Activated CD4-positive, CD25-positive, alpha-beta regulatory T cell treated with anti-CD3 and anti-CD28 coated beads, Interleukin-2, amount 50 U/mL, for 16 hours (primary cell): ENCODE measurements at regions not wholly inside any gene's neighbourhood (a gene's known extent, or its start where the extent isn't known, plus 50 kb on each side); places are given as distances from the start of the nearest gene placed in this dataset.

Experiments used
- DNase-seq: peaks from one replicate; pipeline ENCODE4 v3.0.0-alpha.2; 2020; ENCODE audit warnings: low read depth, low spot score

DNA sequence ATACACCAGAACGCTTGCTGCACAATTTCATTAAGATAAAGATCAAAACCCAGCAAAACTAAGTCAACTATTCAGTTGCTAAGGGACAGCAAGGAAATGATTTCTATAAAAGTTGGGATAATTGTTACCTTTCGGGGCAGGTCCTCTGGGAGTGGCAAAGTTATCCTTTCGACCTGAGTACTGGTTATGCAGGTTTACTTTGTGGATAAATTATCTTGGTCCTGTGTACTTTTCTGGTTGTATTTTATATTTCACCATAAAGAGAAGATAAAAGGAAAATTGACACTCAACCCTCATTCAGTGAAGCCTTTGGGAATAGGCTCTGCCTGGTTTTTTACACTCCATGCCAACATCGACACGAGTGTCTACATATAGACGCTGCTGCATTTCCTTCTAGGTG is 146.5 kb downstream of the SYK start:
- DNase-seq = no peak

DNA sequence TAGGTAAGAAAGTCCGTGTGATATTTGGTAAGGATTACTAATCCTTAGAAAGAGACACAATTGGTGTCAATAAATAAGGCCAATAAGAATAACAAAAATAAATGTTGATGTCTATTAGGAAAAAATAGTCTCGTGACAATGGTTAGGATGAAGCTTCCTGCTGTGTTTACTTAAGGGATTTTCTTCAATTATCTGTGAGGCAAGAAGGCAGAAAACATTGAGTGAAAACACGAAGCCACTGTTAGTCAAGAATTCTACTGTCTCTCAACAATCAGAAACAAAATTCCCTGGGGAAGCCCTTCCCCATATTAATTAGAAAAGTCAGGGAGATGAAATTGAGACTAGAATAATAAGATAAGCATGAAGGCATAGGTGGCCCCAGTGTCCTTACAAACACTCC is 149.0 kb downstream of the SYK start:
- DNase-seq = no peak

DNA sequence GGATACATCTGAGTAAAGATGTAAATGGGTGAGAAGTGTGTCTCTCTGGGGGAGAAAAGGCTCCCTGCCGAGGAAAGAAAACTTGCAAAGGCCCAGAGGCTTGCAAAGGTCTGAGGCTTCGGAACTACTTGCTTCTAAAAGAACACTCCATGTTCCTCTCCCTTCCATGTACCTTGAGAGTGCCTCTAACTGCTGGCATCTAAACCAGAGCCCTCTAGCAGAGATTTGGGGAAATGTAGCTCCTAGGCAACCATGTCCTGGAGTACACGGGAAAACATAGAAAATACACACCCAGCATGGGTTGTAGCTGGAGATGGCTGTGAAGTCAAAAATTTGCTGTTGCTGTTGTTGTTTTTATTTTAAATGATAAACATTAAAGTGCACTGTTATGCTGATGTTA is 151.6 kb downstream of the SYK start:
- DNase-seq = no peak

DNA sequence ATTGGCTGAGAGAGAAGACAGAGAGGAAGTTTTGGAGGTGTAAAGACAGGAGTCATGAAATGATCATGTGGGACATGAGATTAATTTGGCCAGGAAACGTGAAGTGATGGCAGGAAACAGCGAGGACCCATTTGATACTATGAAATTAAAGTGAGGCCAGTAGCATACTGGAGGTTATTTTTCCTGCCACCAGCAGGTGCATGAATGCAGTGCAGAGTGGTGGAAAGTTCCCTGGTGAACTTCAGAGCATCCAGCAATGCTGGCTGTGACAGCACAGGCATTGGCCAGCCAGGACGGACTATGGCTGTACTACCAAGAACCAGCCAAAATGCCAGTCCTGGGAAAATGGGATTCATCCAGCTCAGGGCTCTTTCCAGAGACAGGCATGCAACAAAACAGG is 152.2 kb downstream of the SYK start:
- DNase-seq = no peak

DNA sequence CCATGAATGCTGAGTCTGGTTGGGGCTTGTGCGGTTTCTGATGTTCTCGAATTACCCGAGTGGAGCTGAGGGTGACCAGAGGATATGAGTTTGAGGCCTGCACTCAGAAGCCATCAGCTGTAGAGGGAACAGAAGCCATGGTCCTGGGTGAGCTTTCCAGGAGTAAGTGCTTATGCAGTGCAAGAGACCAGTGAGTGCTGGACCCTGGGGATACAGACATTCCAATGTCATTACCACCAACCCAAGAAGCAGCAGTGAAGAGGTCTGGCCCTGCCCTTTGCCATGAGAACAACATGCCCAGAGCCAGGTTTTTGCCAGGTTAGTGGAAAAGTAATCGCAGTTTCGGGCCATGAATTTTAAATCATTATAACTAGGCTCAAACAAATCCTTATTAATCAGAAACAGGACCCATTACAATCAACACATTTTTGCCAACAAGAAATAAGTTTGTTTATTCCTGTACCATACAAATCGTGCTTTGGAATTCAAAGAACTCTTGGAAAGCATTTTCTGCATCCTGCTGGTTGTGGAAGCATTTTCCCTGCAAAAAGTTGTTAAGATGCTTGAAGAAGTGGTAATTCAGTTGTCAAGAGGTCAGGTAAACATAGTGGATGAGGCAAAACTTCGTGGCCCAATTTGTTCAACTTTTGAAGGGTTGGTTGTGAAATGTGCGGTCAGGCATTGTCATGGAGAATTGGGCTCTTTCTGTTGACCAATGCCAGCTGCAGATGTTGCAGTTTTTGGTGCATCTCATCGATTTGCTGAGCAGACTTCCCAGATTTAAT is 154.6 kb downstream of the SYK start:
- no peak for DNase-seq

DNA sequence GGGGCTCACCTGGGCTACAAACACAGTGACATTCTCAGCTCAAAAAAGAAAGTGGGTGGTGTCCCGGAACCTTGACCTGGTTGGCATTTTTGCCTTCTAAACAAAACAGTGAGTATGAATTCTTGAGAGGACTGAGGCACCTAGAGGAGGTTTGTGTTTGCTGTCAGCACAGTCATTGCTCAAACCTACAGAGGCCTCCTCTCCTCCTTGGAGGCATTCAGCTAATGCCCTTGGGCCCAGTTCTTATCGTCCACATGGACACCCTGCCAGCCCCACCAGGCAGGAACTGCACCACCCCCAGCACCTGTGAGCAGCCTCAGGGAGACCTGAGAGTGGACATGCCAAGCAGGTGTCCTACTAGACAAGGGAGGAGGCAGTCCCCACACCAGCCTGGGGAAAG is 156.7 kb downstream of the SYK start:
- no peak for DNase-seq

DNA sequence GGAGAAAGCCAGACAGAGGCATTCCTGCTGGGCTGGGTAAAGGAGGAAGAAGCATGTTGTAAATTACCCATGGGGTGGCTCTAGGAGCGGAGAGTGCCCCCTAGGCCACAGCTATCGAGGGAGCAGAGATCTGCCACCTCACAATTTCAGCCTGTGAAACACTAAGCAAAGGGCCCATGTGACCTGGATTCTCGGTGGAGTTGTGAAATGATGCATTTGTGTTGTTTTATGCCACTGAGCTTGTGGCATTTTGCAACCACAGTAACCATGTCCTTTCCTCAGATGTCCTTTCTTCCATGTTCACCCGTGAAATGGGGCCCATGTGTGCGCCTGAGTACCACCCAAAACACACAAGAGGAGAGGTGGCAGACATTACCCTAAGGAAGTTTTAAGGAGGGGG is 159.3 kb downstream of the SYK start:
- no peak for DNase-seq

DNA sequence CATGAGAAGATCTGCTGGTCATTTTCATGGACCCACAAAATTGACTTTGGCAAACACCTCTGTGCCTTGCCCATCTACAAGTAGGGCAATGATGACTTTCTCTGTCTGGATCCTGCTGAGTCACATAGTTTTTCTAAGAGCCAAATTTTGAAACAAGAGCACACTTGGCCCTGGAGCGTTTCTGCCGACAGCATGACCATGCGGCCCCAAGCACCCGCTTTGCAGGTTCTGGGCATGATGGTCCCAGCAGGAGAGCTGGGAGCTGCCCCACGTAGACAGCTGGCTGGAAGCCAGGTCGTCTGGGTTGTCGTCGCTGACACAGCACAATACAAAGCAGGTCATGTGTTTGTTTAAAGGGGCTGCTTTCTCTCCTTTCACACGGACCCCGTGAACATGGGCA is 159.8 kb downstream of the SYK start:
- DNase-seq = no peak

DNA sequence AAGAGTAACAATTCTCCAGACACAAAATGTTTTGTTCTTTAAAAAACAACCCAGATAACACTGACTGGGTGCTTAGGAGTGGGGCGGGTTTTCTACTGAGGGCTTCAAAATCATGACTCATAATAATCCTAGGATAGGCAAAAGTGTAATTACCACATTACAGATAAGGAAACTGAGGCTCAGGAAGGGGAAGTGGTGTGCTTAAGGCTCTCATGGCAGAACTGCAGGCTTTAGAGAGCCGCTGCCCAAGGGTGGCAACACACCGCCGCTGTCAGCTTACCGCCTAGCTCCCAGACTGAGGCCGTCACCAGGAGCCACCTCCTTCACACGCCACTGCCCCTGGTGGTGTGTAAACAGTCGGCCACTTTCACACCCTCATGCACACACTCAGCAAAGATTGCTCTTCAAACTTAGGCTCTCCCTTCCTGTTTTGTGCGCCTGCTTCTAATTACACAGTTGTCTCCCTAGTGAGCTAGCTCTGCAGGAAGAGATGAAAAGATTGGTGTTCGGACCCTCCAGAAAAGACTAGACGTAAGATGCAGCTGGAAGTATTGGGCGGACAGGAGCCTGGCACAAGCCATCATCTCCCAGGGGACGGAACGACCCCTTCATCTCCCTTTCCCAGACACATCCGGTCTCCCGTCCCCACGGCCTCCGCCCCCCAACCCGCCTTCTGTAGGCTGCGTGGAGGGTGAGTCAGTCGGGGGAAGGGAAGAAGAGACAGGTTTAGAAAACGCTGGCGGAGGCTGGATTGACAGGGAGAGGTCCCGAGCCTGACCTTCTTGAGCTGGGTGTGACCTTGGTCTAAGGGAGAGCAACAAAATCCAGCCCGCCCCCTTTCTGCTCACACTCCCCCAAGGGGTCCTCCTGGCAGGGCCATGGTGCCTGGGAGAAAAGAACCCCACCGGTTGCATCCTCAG is 162.7 kb downstream of the SYK start:
- no peak for DNase-seq

DNA sequence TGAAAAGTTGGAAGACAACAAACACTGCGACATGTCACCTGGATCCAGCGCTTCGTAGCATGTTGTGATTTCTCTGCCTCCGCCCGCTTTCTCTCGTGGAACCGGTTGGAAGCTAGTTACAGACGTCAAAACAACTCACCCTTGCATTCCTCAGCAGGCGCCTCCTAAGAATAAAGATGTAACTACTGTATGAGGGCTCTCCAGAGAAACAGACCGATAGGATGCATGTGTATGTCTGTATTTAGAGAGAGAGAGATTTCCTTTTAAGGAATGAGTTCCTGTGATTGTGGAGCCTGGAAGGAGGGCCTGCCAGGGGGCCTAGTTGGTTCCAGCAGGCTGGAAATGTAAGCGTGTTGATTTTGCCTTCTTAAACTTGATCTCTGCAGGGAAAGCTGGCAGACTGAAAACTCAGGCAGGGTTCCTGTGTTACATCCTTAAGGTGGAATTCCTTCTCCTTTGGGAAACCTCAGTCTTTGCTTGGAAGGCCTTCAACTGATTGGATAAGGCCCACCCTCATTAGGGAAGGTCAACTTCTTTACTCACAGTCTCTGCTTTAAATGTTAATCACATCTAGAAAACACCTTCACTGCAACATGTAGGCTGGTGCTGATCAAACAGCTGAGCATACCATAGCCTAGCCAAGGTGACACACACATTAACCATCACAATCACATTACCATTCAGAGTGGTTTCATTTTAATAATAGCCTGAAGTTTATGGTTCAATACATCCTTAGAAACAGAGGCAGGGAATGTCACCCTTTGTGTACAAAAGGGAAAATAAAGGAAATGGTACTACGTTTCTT is 163.8 kb downstream of the SYK start:
- no peak for DNase-seq

DNA sequence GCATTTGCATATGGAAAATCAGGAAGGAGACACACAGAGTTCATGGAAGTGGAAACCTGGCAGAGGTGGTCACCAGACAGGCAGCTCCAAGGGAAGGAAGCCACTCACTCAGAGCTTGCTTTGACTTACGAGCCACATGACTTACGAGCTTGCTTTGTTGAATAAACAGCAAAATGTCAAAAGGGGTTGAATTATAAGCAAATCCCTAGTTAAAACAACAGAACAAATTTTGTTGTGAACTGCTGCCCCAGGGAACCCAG is 164.3 kb downstream of the SYK start:
- DNase-seq = no peak

DNA sequence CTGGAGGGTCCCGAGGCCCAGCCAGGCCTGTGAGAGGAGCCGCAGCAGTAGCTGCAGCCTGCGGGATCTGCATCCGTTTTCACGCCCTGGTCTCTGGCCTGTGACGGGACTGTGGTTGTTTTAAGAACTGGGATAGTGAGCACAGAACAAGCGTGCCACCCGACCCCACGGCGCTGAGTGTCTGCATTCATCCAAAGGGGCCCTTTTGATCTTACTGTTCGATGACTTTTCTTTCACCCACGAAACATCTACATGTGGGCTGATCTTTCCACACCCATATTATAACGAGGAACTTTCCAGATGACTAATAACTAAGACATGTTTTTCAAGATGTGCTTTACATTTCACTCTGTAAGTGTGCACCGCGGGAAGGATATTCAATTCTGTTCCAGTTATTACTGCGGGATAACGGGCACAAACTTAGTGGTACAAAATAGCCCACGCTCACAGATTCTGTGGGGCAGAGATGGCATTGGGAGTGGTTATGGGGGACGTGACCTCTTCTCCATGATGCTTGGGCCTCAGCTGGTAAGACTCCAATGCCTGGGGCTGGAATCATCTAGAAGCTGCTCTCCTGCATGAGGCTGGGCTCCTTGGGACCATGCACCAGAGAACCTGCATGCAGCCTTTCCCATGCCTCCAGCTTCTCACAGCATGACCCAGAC is 165.0 kb downstream of the SYK start:
- DNase-seq = no peak

DNA sequence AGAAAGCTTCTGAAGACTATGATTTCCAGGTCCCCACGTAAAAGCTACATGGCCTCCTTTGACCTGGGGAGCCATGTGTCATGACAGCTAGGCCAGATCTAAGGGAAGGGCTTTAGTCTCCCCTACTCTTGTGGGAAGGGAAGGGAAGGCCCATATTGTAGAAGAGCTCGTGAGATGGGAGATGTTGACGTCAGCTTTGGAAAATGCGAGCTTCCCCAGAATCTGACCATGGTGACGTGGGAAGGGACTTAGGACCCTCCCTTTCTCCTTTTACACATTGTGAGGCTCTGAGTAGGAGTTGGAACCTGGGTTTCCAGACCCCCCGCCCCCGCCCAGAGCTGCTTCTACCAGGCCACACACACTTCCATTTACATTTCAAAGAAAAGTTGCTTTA is 165.5 kb downstream of the SYK start:
- DNase-seq = no peak

DNA sequence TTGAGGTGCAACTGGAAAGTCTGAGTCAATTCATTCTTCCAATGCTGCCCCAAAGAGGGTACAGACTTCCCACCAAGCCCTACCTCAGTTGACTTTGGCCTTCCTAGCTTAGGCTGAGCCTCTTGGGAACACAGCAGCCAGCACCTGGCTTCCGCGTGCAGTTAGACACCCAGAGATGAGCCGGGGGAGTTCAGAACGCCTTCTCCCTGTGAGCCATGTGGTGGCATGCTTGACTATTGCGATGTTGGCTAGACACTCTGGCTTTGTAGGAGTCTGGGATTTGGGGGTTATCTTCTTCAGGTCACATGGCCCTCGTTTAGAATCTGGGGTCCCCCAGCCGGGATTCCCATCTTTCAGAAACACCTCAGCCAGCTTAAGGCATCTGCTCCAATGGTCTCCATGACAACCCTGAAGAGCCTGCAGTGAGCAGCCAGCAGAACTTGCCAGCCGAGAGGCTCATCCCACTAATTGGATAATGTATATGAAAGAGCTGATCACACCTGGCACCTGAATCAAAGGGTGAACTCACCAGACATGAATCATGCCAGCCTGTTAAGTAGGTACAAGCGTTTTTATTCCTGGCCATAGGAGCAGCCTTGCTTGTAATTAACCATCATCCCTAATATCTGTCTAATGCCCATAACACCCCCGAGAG is 167.5 kb downstream of the SYK start:
- DNase-seq = no peak

DNA sequence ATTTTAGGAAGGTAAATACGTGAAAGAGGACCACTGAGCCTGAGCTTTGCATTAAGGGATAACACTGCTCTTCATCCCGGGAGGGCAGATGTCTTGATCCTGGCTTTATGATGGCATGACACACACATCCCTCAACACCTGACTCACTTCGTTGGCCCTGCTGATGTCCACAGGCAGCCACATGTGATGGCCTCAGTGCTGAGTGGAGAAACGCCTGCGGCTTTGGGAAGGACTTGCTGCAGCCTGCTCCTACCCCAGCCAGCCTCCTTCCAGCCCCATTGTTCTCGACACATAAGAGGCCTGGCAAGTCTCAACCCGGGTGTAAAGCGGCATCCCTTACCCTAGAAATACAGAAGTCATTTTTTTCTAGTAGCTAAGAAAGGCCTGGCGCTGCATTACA is 169.0 kb downstream of the SYK start:
- no peak for DNase-seq

DNA sequence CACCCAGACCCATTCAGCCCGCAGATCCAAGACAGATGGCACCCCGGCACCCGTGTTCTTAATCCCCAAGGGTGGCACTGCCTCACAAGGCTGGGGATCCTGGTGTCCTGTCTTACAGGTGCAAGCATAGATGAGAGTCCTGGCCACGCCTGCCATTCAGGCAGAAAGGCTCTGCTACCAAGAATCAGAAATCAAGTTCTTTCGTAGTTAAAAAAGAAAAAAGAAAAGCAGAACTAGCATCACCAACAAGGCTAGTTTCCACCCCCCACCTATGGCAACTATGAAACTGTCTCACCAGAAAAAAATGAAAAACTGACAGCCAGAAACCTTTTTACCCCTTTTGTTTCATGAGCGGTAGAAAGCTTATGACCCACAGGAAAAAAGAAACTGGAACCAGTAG is 170.4 kb downstream of the SYK start:
- no peak for DNase-seq

DNA sequence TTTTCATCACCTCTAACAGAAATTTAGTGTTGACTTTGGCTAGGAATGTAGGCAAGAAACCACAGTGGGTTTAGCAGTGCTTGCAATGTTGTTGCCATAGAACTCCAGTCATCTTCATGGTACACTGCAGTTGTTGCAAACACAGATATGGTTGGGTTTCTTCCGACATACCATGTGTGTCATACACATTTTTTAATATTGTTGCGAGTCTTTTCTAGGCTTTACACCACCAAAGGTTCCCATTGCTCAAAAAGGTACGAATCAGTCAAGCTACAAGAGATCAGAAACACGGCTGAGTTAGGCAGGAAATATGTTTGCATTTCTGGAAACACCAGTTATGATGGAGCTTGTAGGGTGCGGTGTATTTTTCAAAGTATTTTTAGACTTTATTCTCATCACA is 172.4 kb downstream of the SYK start:
- DNase-seq = no peak

DNA sequence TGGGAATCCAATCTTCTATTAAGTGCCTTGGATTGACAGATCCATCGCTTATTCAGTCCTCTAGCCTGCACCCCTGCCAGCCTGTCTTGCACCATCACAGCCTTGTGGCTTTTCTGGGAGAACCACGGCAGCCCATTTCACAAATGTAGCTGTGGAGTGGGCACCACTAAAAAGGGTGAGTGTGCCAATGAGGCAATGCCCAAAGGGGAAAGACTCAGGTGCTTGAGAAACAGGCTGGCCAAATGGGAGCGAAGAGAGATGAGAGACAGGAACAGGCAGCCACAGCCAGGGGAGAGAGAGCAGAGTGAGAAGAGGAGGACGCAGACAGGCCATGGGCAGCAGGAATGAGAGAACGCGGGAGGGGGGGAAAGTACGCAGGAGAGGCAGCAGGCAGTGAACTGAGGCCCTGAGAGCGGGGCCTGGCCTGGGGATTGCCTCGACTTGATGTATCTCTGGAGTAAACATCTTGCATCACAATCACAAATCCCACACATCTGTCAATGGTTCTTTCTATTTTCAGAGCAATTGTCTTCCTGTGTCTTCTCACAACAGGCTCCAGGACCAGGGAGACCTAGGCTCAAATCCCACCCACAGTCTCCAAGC is 173.1 kb downstream of the SYK start:
- DNase-seq = no peak

DNA sequence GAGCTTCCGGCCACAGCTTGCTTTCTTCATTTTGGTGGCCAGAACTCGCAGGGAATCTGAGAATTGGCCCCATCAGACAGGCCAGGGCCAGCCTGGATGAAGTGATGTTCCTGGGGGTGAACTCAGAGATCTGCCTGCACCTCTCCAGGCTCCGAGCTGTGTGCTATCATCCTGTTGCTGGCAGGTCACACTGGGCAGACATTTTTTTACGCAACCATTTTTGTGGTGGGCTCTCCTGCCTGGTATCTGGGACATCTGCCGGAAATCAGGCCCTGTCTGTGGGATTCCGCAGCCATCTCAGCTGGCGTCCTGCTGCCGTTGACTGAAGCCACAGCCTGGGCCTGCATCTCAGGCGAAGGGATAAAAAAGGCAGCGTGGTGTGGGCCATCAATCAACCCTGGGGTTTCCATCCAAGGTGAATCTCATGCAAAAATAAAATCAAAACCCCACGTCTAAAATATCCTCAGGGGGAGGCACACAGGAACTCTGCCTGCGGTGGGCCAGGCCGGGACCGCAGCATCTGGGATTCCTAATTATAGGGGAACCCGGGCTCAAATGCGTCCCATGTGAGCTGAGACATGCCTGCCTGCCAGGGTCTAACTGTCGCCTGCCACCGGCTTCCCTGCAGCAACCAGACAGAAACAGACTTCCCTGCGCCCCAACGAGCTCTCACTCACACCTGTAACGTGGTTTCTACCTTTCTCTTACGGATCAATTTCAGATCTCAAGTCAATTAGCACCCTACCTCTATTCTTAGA is 174.3 kb downstream of the SYK start:
- DNase-seq = no peak

DNA sequence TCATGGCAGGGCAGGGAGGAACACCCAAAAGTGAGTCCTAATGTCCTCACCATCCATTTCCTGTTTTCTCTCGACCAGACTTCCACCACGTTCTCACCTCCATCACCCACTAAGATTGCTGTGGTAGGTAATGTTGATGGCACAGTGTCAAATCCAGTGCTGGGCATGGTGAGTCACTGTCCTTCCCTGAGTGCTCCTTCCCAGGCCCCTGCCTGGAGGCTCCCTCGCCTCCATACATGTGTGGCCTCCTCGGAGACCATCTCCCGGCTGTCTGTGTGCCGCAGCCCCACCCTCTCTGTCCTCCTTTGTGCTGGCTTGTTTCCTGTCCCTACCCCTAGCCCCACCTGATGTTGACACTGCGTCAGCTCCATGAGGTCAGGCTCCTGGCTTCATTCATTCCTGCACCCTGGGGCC is 177.5 kb downstream of the SYK start:
- DNase-seq = no peak
